HCT116 (cell line): ENCODE measurements at regions not wholly inside any gene's neighbourhood (a gene's known extent, or its start where the extent isn't known, plus 50 kb on each side); places are given as distances from the start of the nearest gene placed in this dataset.

ENCODE experiments used
- ATAC-seq: fragments of 200-7000 bp; cut with Tn5 transposase; 2 replicates; pipeline ENCODE4 v1.9.1; 2020; ENCODE audit warnings: mild to moderate bottlenecking, moderate library complexity
- BruUV-seq: library from RNA; stranded (reverse); fragments of 400-500 nt; replicated peaks from 2 replicates; lab custom pipeline; 2021; lab: Mats Ljungman, UMichigan
- CTCF ChIA-PET: fragments of 300-600 bp; sonication (Branson Sonifier 250); formaldehyde crosslinking; loops from one replicate; lab custom pipeline; 2021; ENCODE audit warnings: antibody characterized with exemption; lab: Charles Lee
- POLR2A ChIA-PET: fragments of 300-600, 350-600 bp; sonication (Branson Sonifier 250); formaldehyde crosslinking; loops from one replicate; lab custom pipeline; 2021; ENCODE audit warnings: antibody characterized with exemption; lab: Charles Lee
- RAD21 ChIA-PET, 2 experiments: fragments of 300-600 bp; sonication (Branson Sonifier 250); formaldehyde crosslinking; loops; one replicate each; lab custom pipeline; 2023; ENCODE audit warnings: low total read pairs in 2 of 2; ENCODE audit not compliant: uncharacterized antibody in 2 of 2, unreplicated experiment in 2 of 2, low non-redundant PET in 1 of 2; lab: Charles Lee
- DNase-seq: peaks from one replicate; pipeline ENCODE4 v3.0.0-alpha.2; 2010; ENCODE audit warnings: low read depth, low spot score
- H2AFZ ChIP-seq: fragments of 200-600 bp; shearing (Covaris generic), sonication (generic); 2 replicates; pipeline ENCODE4 v1.6.1; 2017; ENCODE audit warnings: low read depth, mixed run types, mixed read lengths, antibody characterized with exemption, low read length; ENCODE audit not compliant: poor library complexity, severe bottlenecking
- H3K27ac ChIP-seq: 2 replicates; pipeline ENCODE4 v1.5.1; 2012; ENCODE audit warnings: low read depth, low read length
- H3K27me3 ChIP-seq: fragments of 200-600 bp; sonication (generic); 2 replicates; pipeline ENCODE4 v1.6.1; 2016; ENCODE audit warnings: mixed run types, low read length, mixed read lengths; ENCODE audit not compliant: insufficient read depth
- H3K36me3 ChIP-seq, 2 experiments: fragments of 200-500 bp in 1 of 2; fragments of 200-600 bp in 1 of 2; sonication (Bioruptor generic) in 1 of 2; sonication (generic) in 1 of 2; 2 replicates each; pipeline versions ENCODE4 v1.5.1 to v1.6.1; 2014 to 2016; ENCODE audit warnings: low read length in 2 of 2, inconsistent platforms in 1 of 2, mixed read lengths in 1 of 2, mixed run types in 1 of 2; ENCODE audit not compliant: insufficient read depth in 2 of 2, control insufficient read depth in 1 of 2
- H3K4me1 ChIP-seq, 2 experiments: fragments of 200-600 bp in 1 of 2; sonication (generic) in 1 of 2; 2 replicates each; pipeline versions ENCODE4 v1.5.1 to v1.6.1; 2012 to 2017; ENCODE audit warnings: low read length in 2 of 2, inconsistent platforms in 1 of 2, mild to moderate bottlenecking in 1 of 2, mixed read lengths in 1 of 2, mixed run types in 1 of 2, moderate library complexity in 1 of 2; ENCODE audit not compliant: insufficient read depth in 2 of 2, control insufficient read depth in 1 of 2
- H3K4me2 ChIP-seq: fragments of 200-600 bp; sonication (generic); 2 replicates; pipeline ENCODE4 v1.6.1; 2017; ENCODE audit warnings: mixed run types, low read length, mixed read lengths
- H3K4me3 ChIP-seq, 2 experiments: fragments of 200-600 bp in 1 of 2; sonication (generic) in 1 of 2; replicated peaks in 1 of 2; 2 replicates each; pipeline ENCODE4 v1.5.1; 2011 to 2016; ENCODE audit warnings: low read length in 2 of 2, control low read depth in 1 of 2, low read depth in 1 of 2, mild to moderate bottlenecking in 1 of 2, mixed read lengths in 1 of 2, mixed run types in 1 of 2
- H3K79me2 ChIP-seq: fragments of 200-600 bp; sonication (generic); 2 replicates; pipeline ENCODE4 v1.6.1; 2017; ENCODE audit warnings: mild to moderate bottlenecking, mixed run types, low read length, moderate library complexity, mixed read lengths; ENCODE audit not compliant: insufficient read depth
- H3K9ac ChIP-seq: fragments of 200-600 bp; sonication (generic); 2 replicates; pipeline ENCODE4 v1.6.1; 2016; ENCODE audit warnings: low read length, mixed read lengths
- H3K9me2 ChIP-seq: fragments of 200-600 bp; sonication (generic), shearing (Covaris generic); 2 replicates; pipeline ENCODE4 v1.6.1; 2017; ENCODE audit warnings: mixed run types, mild to moderate bottlenecking, moderate library complexity; ENCODE audit not compliant: insufficient read depth
- H3K9me3 ChIP-seq, 2 experiments: fragments of 200-500 bp in 1 of 2; fragments of 200-600 bp in 1 of 2; sonication (Bioruptor generic) in 1 of 2; sonication (generic) in 1 of 2; 2 replicates each; pipeline ENCODE4 v1.6.1; 2014 to 2017; ENCODE audit warnings: low read length in 2 of 2, mixed read lengths in 2 of 2, inconsistent platforms in 1 of 2, low read depth in 1 of 2, mild to moderate bottlenecking in 1 of 2, mixed run types in 1 of 2, moderate library complexity in 1 of 2; ENCODE audit not compliant: control insufficient read depth in 1 of 2, insufficient read depth in 1 of 2
- H4K20me1 ChIP-seq: fragments of 200-600 bp; sonication (generic), shearing (Covaris generic); 2 replicates; pipeline ENCODE4 v1.6.1; 2017; ENCODE audit warnings: mixed run types, mild to moderate bottlenecking, moderate library complexity; ENCODE audit not compliant: insufficient read depth
- ATF3 ChIP-seq: IDR thresholded peaks from 2 replicates; pipeline ENCODE4 v1.6.1; 2012
- CBX3 ChIP-seq: IDR thresholded peaks from 2 replicates; pipeline ENCODE4 v1.6.1; 2012; ENCODE audit warnings: low read depth
- CEBPB ChIP-seq: IDR thresholded peaks from 2 replicates; pipeline ENCODE4 v1.6.1; 2012; ENCODE audit warnings: low read depth
- EZH2phosphoT487 ChIP-seq: fragments of 200-600 bp; IDR thresholded peaks from 2 replicates; pipeline ENCODE4 v1.6.1; 2018; ENCODE audit warnings: antibody characterized with exemption, borderline replicate concordance
- FOSL1 ChIP-seq: IDR thresholded peaks from 2 replicates; pipeline ENCODE4 v1.6.1; 2012; ENCODE audit warnings: low read depth
- POLR2A ChIP-seq: IDR thresholded peaks from 2 replicates; pipeline ENCODE4 v1.7.0; 2011; ENCODE audit warnings: borderline replicate concordance; ENCODE audit not compliant: insufficient read depth, insufficient read length; ENCODE audit errors: extremely low read depth
- REST ChIP-seq: IDR thresholded peaks from 2 replicates; pipeline ENCODE4 v1.6.1; 2012; ENCODE audit warnings: low read depth
- YY1 ChIP-seq: IDR thresholded peaks from 2 replicates; pipeline ENCODE4 v1.6.1; 2011; ENCODE audit warnings: low read length, low read depth, moderate library complexity, mild to moderate bottlenecking; ENCODE audit not compliant: insufficient replicate concordance; ENCODE audit errors: extremely low read depth
- intact Hi-C: fragments of 100-400 bp; cut with micrococcal nuclease; formaldehyde crosslinking; loops from 2 replicates; pipeline ENCODE4 v1.10.0; 2022

- CTCF ChIA-PET, result no interaction called here
- RAD21 ChIA-PET, result no interaction called here
- no peak overlapping the region for H2AFZ ChIP-seq
- H3K9me2 ChIP-seq, result no peaks in the 10 kb centered on the region
- POLR2A ChIA-PET, result no interaction called here
- no peaks in the 10 kb centered on the region for H3K79me2 ChIP-seq
- no peaks in the 10 kb centered on the region for H3K4me1 ChIP-seq
- intact Hi-C loops, result no loop called here
- no peak overlapping the region for H3K27ac ChIP-seq
- H3K9me3 ChIP-seq, result peaks cover 0 to 5% of the 10 kb centered on the region in 2 experiments; a peak in 2 of 4 replicates
- H3K4me3 ChIP-seq, result no peak overlapping the region
- BruUV-seq, result no TSS peak
- H3K9ac ChIP-seq, result no peak overlapping the region
- no peaks in the 10 kb centered on the region for H4K20me1 ChIP-seq
- H3K36me3 ChIP-seq, result no peaks in the 10 kb centered on the region
- no peak overlapping the region for H3K4me2 ChIP-seq
- TF ChIP-seq REST (no peak), CBX3 (no peak), ATF3 (no peak), POLR2A (no peak), EZH2phosphoT487 (no peak), YY1 (no peak), CEBPB (no peak), FOSL1 (no peak)
- no peak for DNase-seq
- no peak for ATAC-seq
- H3K27me3 ChIP-seq, result no peaks in the 10 kb centered on the region
These were observed 226.9 kb upstream of the GYPC start for GRCh38 chr2:126429103-126429502.
